IMR-90 (cell line): ENCODE measurements at regions not wholly inside any gene's neighbourhood (a gene's known extent, or its start where the extent isn't known, plus 50 kb on each side); places are given as distances from the start of the nearest gene placed in this dataset.
A peak's percentile ranks its signal among the peaks of the same experiment; 100 is the strongest.
"Not testable (repeated sequence)": the region's sequence is repeated elsewhere in the genome, so short reads cannot be mapped to it uniquely, and the experiment has no call there.

ENCODE experiments used
- ATAC-seq: fragments of 200-7000 bp; cut with Tn5 transposase; 2 replicates; pipeline ENCODE4 v1.9.1; 2020; ENCODE audit warnings: low read depth, mild to moderate bottlenecking, moderate library complexity
- BruUV-seq: library from RNA; stranded (reverse); fragments of 400-500 nt; replicated peaks from 2 replicates; lab custom pipeline; 2021; lab: Mats Ljungman, UMichigan
- CTCF ChIA-PET: fragments of 300-600 bp; formaldehyde crosslinking; extraction: SDS; loops from one replicate; lab custom pipeline; 2021; ENCODE audit warnings: antibody characterized with exemption; lab: Yijun Ruan, JAX
- POLR2A ChIA-PET: fragments of 300-600 bp; sonication (Branson Sonifier 250); formaldehyde crosslinking; loops from one replicate; lab custom pipeline; 2022; ENCODE audit warnings: antibody characterized with exemption; ENCODE audit not compliant: unreplicated experiment; lab: Charles Lee
- DNase-seq: peaks from one replicate; pipeline ENCODE4 v3.0.0; 2013
- H2AFZ ChIP-seq: replicated peaks from 2 replicates; pipeline ENCODE3; 2013; ENCODE audit warnings: low read length, mild to moderate bottlenecking; ENCODE audit not compliant: poor library complexity
- H2AK5ac ChIP-seq: 2 replicates; pipeline ENCODE4 v1.6.1; 2013; ENCODE audit warnings: low read depth, low read length, inconsistent platforms
- H2AK9ac ChIP-seq: replicated peaks from 2 replicates; pipeline ENCODE3; 2013; ENCODE audit warnings: mild to moderate bottlenecking, low read depth, low read length, moderate library complexity; ENCODE audit not compliant: poor library complexity
- H2BK120ac ChIP-seq: 2 replicates; pipeline ENCODE4 v1.6.1; 2013; ENCODE audit warnings: low read depth, low read length, inconsistent platforms
- H2BK15ac ChIP-seq: 3 replicates; pipeline ENCODE4 v1.6.1; 2013; ENCODE audit warnings: low read depth, low read length, inconsistent platforms
- H2BK20ac ChIP-seq: 2 replicates; pipeline ENCODE4 v1.6.1; 2013; ENCODE audit warnings: low read depth, mild to moderate bottlenecking, inconsistent platforms, low read length, moderate library complexity
- H2BK5ac ChIP-seq: 2 replicates; pipeline ENCODE4 v1.6.1; 2013; ENCODE audit warnings: mild to moderate bottlenecking, low read depth, low read length, inconsistent platforms; ENCODE audit not compliant: poor library complexity, severe bottlenecking
- H3K14ac ChIP-seq: replicated peaks from 2 replicates; pipeline ENCODE4 v1.6.1; 2013; ENCODE audit warnings: low read depth, low read length, inconsistent platforms
- H3K18ac ChIP-seq: 2 replicates; pipeline ENCODE4 v1.6.1; 2013; ENCODE audit warnings: low read depth, low read length, control low read depth
- H3K23ac ChIP-seq: 2 replicates; pipeline ENCODE4 v1.6.1; 2013; ENCODE audit warnings: low read depth, low read length, inconsistent platforms
- H3K27ac ChIP-seq: 2 replicates; pipeline ENCODE4 v1.5.1; 2013; ENCODE audit warnings: mild to moderate bottlenecking, control low read depth, low read length; ENCODE audit not compliant: insufficient read depth
- H3K27me3 ChIP-seq: 2 replicates; pipeline ENCODE4 v1.6.1; 2013; ENCODE audit warnings: low read length; ENCODE audit not compliant: control insufficient read depth, insufficient read depth
- H3K36me3 ChIP-seq: 2 replicates; pipeline ENCODE4 v1.6.1; 2013; ENCODE audit warnings: low read length, mixed read lengths; ENCODE audit not compliant: control insufficient read depth, insufficient read depth
- H3K4ac ChIP-seq: 2 replicates; pipeline ENCODE4 v1.6.1; 2013; ENCODE audit warnings: low read depth, low read length, inconsistent platforms
- H3K4me1 ChIP-seq: 2 replicates; pipeline ENCODE4 v1.6.1; 2013; ENCODE audit warnings: low read length, mixed read lengths; ENCODE audit not compliant: control insufficient read depth, insufficient read depth
- H3K4me2 ChIP-seq: 2 replicates; pipeline ENCODE4 v1.6.1; 2013; ENCODE audit warnings: low read depth, mild to moderate bottlenecking, control low read depth, low read length, moderate library complexity
- H3K4me3 ChIP-seq: 2 replicates; pipeline ENCODE4 v1.5.1; 2013; ENCODE audit warnings: low read depth, mild to moderate bottlenecking, control low read depth, low read length, moderate library complexity; ENCODE audit not compliant: insufficient read depth
- H3K56ac ChIP-seq: 2 replicates; pipeline ENCODE4 v1.6.1; 2013; ENCODE audit warnings: low read length, inconsistent platforms; ENCODE audit not compliant: insufficient read depth; ENCODE audit errors: extremely low read depth
- H3K79me1 ChIP-seq, 2 experiments: 2 replicates each; pipeline ENCODE4 v1.6.1; 2013; ENCODE audit warnings: low read length in 2 of 2, inconsistent platforms in 1 of 2, low read depth in 1 of 2
- H3K9ac ChIP-seq: 2 replicates; pipeline ENCODE4 v1.6.1; 2013; ENCODE audit warnings: low read depth, low read length, control low read depth
- H3K9me1 ChIP-seq: 2 replicates; pipeline ENCODE4 v1.6.1; 2013; ENCODE audit warnings: low read length, inconsistent platforms; ENCODE audit not compliant: insufficient read depth
- H3K9me3 ChIP-seq: 2 replicates; pipeline ENCODE4 v1.6.1; 2013; ENCODE audit warnings: low read length; ENCODE audit not compliant: control insufficient read depth, insufficient read depth
- H4K20me1 ChIP-seq: 2 replicates; pipeline ENCODE4 v1.6.1; 2013; ENCODE audit warnings: low read length, inconsistent platforms; ENCODE audit not compliant: insufficient read depth
- H4K5ac ChIP-seq: 2 replicates; pipeline ENCODE4 v1.6.1; 2013; ENCODE audit warnings: mild to moderate bottlenecking, low read depth, low read length, control low read depth
- H4K8ac ChIP-seq, 2 experiments: 2 replicates each; pipeline ENCODE4 v1.6.1; 2013; ENCODE audit warnings: low read depth in 2 of 2, low read length in 2 of 2, control low read depth in 1 of 2, inconsistent platforms in 1 of 2
- H4K91ac ChIP-seq: 2 replicates; pipeline ENCODE4 v1.6.1; 2013; ENCODE audit warnings: low read depth, low read length, inconsistent platforms; ENCODE audit not compliant: insufficient read depth
- BHLHE40 ChIP-seq: fragments of 150-350 bp; IDR thresholded peaks from 2 replicates; pipeline ENCODE4 v1.6.1; 2016; ENCODE audit warnings: mild to moderate bottlenecking, low read depth, low read length
- WGBS, 2 experiments: methylation state at CpG; one replicate each; pipeline versions ENCODE4 v1.1.5 to v1.1.7; 2013; ENCODE audit warnings: missing lambda C conversion rate in 2 of 2; ENCODE audit not compliant: insufficient read length in 1 of 2; ENCODE audit errors: extremely low coverage in 2 of 2; 5-methylcytosine and 5-hydroxymethylcytosine counted together
- dilution Hi-C: fragments of 300-500 bp; cut with HindIII; formaldehyde crosslinking; loops from one replicate; pipeline ENCODE4 v1.14.3; 2018; ENCODE audit warnings: low sequenced_read_pairs; ENCODE audit not compliant: unreplicated experiment
- in situ Hi-C: fragments of 300-500 bp; cut with MboI; formaldehyde crosslinking; loops from 3 replicates; pipeline ENCODE4 v1.14.3; 2019; ENCODE audit warnings: low sequenced_read_pairs, inconsistent platforms, mixed read lengths
- intact Hi-C: fragments of 100-400 bp; cut with micrococcal nuclease; formaldehyde crosslinking; loops from 2 replicates; pipeline ENCODE4 v1.10.0; 2022

GRCh38 chr10:30695481-30696236, 66.1 kb upstream of the LYZL2 start:
- TF ChIP-seq BHLHE40 = peak; percentile 65
- H3K27me3 ChIP-seq, H2BK15ac ChIP-seq, POLR2A ChIA-PET, H4K20me1 ChIP-seq, H4K8ac ChIP-seq, H3K18ac ChIP-seq, H3K23ac ChIP-seq, H3K56ac ChIP-seq, in situ Hi-C loops, H2BK20ac ChIP-seq, H3K9ac ChIP-seq, H4K91ac ChIP-seq, H2AK9ac ChIP-seq, H3K14ac ChIP-seq, H3K4ac ChIP-seq, H3K27ac ChIP-seq, H3K4me3 ChIP-seq, H3K79me1 ChIP-seq, H3K4me1 ChIP-seq, H3K36me3 ChIP-seq, H3K9me3 ChIP-seq, H2BK5ac ChIP-seq, CTCF ChIA-PET, BruUV-seq, H4K5ac ChIP-seq, intact Hi-C loops, dilution Hi-C loops, H2BK120ac ChIP-seq, H3K9me1 ChIP-seq: not testable (repeated sequence)
- ATAC-seq (peak; percentile 66), DNase-seq (peak; percentile 44)
- Histone ChIP-seq H2AK5ac (0 out of 2 replicates have a peak overlapping the region, but pooled peaks have one; percentile 4), H2AFZ (peak overlapping the region; percentile 65), H3K4me2 (peak overlapping the region; percentile 28; the same call in 1 of the 2 replicates)
- WGBS, 2 experiments = 47% methylated on average over 3 of the region's 18 CpGs; no CpG with 5 or more reads in 1 of the 2 experiments
